Neural cell (in vitro differentiated cells): ENCODE measurements at regions not wholly inside any gene's neighbourhood (a gene's known extent, or its start where the extent isn't known, plus 50 kb on each side); places are given as distances from the start of the nearest gene placed in this dataset.
"Not testable (repeated sequence)": the region's sequence is repeated elsewhere in the genome, so short reads cannot be mapped to it uniquely, and the experiment has no call there.

ENCODE experiments used
- H2AFZ ChIP-seq: fragments of 200-600, 300-800 bp; sonication (generic), shearing (Covaris generic); 2 replicates; pipeline ENCODE4 v1.6.0; 2014; ENCODE audit warnings: low read depth, mild to moderate bottlenecking, antibody characterized with exemption, low read length, moderate library complexity
- H3F3A ChIP-seq: fragments of 200-600 bp; shearing (Covaris generic); 2 replicates; pipeline ENCODE4 v1.6.1; 2016; ENCODE audit warnings: mild to moderate bottlenecking, moderate library complexity, mixed read lengths, antibody characterized with exemption, low read length; ENCODE audit not compliant: insufficient read depth, poor library complexity, severe bottlenecking
- H3K27ac ChIP-seq: fragments of 200-600, 300-800 bp; sonication (generic), shearing (Covaris generic); 2 replicates; pipeline ENCODE4 v1.5.1; 2014; ENCODE audit warnings: mild to moderate bottlenecking, low read length, moderate library complexity
- H3K27me3 ChIP-seq: fragments of 300-800, 200-600 bp; sonication (generic), shearing (Covaris generic); 2 replicates; pipeline ENCODE4 v1.6.0; 2014; ENCODE audit warnings: mild to moderate bottlenecking, low read depth, low read length, moderate library complexity; ENCODE audit not compliant: insufficient read depth
- H3K36me3 ChIP-seq: fragments of 300-800, 200-600 bp; sonication (generic), shearing (Covaris generic); 2 replicates; pipeline ENCODE4 v1.5.1; 2014; ENCODE audit warnings: mild to moderate bottlenecking, antibody characterized with exemption, low read length, moderate library complexity; ENCODE audit not compliant: insufficient read depth
- H3K4me2 ChIP-seq: fragments of 300-800, 200-600 bp; sonication (generic), shearing (Covaris generic); 2 replicates; pipeline ENCODE4 v1.6.0; 2014; ENCODE audit warnings: mild to moderate bottlenecking, low read length
- H3K4me3 ChIP-seq: fragments of 300-800, 200-600 bp; sonication (generic), shearing (Covaris generic); 2 replicates; pipeline ENCODE4 v1.5.1; 2014; ENCODE audit warnings: mild to moderate bottlenecking, low read length, moderate library complexity
- H3K79me2 ChIP-seq: fragments of 200-600 bp; shearing (Covaris generic); replicated peaks from 2 replicates; pipeline ENCODE4 v1.6.0; 2014; ENCODE audit warnings: mild to moderate bottlenecking, low read length, moderate library complexity; ENCODE audit not compliant: insufficient read depth
- H3K9ac ChIP-seq: fragments of 300-800, 200-600 bp; sonication (generic), shearing (Covaris generic); 2 replicates; pipeline ENCODE4 v1.6.1; 2016; ENCODE audit warnings: mild to moderate bottlenecking, low read length, mixed read lengths
- H3K9me2 ChIP-seq: fragments of 200-600 bp; shearing (Covaris generic); 2 replicates; pipeline ENCODE4 v1.6.1; 2016; ENCODE audit warnings: mild to moderate bottlenecking, low read length, mixed read lengths; ENCODE audit not compliant: insufficient read depth
- H3K9me3 ChIP-seq: fragments of 200-600, 300-800 bp; sonication (generic), shearing (Covaris generic); 2 replicates; pipeline ENCODE4 v1.6.1; 2016; ENCODE audit warnings: mild to moderate bottlenecking, mixed run types, low read length, moderate library complexity, mixed read lengths
- H4K20me1 ChIP-seq: fragments of 200-600 bp; shearing (Covaris generic); 2 replicates; pipeline ENCODE4 v1.6.1; 2016; ENCODE audit warnings: mild to moderate bottlenecking, mixed run types; ENCODE audit not compliant: insufficient read depth
- EP300 ChIP-seq: fragments of 450-650 bp; conservative IDR thresholded peaks from 2 replicates; pipeline ENCODE4 v1.6.1; 2014; ENCODE audit warnings: antibody characterized with exemption, mild to moderate bottlenecking, moderate library complexity; ENCODE audit not compliant: poor library complexity, severe bottlenecking

DNA sequence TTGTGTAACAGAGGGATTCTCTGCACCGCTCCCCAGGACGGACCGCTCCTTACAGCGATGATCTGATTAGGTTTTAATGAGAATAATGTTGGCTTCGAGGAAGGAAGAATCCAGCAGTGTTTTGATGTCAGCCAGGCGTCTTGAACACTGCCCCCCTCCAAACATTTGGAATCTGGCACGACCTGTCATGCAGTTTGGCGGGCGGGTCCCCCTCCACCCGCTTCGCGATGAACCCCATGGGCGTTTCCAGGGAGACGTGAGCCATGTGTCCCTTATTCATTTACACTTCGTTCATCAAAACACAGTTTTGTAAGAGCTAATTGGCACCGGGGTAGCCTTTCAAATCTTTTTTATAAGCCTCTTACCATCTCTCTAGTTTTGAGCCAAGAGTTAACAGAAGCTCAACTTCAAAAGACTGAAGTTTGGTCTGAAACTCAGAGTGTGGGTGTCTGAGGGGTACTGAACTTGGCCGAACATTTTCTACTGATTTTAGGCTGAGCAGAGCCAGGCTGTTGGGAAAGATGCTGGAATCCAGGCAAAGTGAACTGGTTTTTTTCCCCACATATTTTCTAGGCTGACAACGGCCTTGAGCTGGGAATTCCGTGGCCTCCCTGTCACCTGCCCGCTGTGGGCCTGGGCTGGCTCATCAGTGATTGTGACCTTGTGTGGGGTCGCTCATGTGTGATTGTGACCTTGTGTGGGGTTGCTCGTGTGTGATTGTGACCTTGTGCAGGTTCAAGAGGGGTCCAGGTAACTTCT is 214.8 kb upstream of the ZNF469 start:
- not testable (repeated sequence) for H3K9ac ChIP-seq, H3K4me2 ChIP-seq, H3K36me3 ChIP-seq, H2AFZ ChIP-seq, H3F3A ChIP-seq, H3K9me2 ChIP-seq, H3K9me3 ChIP-seq, H3K4me3 ChIP-seq, H3K79me2 ChIP-seq, H4K20me1 ChIP-seq, H3K27me3 ChIP-seq, H3K27ac ChIP-seq

DNA sequence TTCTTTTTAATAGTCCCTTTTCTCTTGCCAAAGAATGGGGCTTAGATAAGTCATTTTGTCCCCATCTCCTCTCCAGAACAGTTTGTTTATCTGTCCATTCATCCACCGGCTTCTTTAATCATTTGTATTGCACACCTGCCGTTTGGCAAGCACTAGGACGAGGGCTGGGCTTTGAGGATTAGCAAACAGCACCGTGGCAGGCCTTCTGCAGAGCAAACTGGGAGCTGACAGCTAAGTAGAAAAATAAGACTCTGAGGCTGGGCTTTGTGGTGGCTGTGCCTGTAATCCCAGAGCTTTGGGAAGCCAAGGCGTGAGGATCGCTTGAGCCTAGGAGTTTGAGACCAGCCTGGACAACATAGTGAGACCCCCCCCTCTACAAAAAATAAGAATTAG is 214.2 kb upstream of the ZNF469 start:
- not testable (repeated sequence) for H3K9me2 ChIP-seq, H3K27ac ChIP-seq, H3K9me3 ChIP-seq, H3K4me3 ChIP-seq, H3K4me2 ChIP-seq, H4K20me1 ChIP-seq, H3K9ac ChIP-seq, H3K27me3 ChIP-seq, H3F3A ChIP-seq, H2AFZ ChIP-seq, H3K79me2 ChIP-seq, H3K36me3 ChIP-seq

- H3F3A ChIP-seq, H3K36me3 ChIP-seq, H3K4me2 ChIP-seq, H3K4me3 ChIP-seq, H3K9me2 ChIP-seq, H3K9ac ChIP-seq, H3K79me2 ChIP-seq, H2AFZ ChIP-seq, H4K20me1 ChIP-seq, H3K9me3 ChIP-seq, H3K27ac ChIP-seq, H3K27me3 ChIP-seq: not testable (repeated sequence)
These were observed 213.5 kb upstream of the ZNF469 start for GRCh38 chr16:88169136-88169830.

- not testable (repeated sequence) for H3K27ac ChIP-seq, H3K9ac ChIP-seq, H3K9me2 ChIP-seq, H3K9me3 ChIP-seq, H2AFZ ChIP-seq, H3K4me2 ChIP-seq, H3K4me3 ChIP-seq, H3K79me2 ChIP-seq, H3F3A ChIP-seq, H3K27me3 ChIP-seq, H4K20me1 ChIP-seq, H3K36me3 ChIP-seq
These were observed 213.0 kb upstream of the ZNF469 start for GRCh38 chr16:88169831-88170165.

GRCh38 chr16:88170528-88170991 is 212.2 kb upstream of the ZNF469 start:
- H3K27me3 ChIP-seq: no peaks in the 10 kb centered on the region
- H3K9me3 ChIP-seq: no peaks in the 10 kb centered on the region
- no peaks in the 10 kb centered on the region for H3K79me2 ChIP-seq

GRCh38 chr16:88171126-88171525 is 211.6 kb upstream of the ZNF469 start:
- not testable (repeated sequence) for H3K36me3 ChIP-seq, H3F3A ChIP-seq, H3K4me3 ChIP-seq, H3K9ac ChIP-seq, H2AFZ ChIP-seq, H3K79me2 ChIP-seq, H3K27ac ChIP-seq, H3K9me3 ChIP-seq, H3K4me2 ChIP-seq, H4K20me1 ChIP-seq, H3K9me2 ChIP-seq, H3K27me3 ChIP-seq

More at GRCh38 chr16:88170528-88170991, 212.2 kb upstream of the ZNF469 start:
- H3K27ac ChIP-seq: no peak overlapping the region
- no peak for TF ChIP-seq EP300
- no peaks in the 10 kb centered on the region for H4K20me1 ChIP-seq
- no peak overlapping the region for H3K9ac ChIP-seq
- H2AFZ ChIP-seq: no peak overlapping the region
- no peak overlapping the region for H3K4me3 ChIP-seq
- no peaks in the 10 kb centered on the region for H3K36me3 ChIP-seq
- H3K4me2 ChIP-seq: no peak overlapping the region
- no peaks in the 10 kb centered on the region for H3K9me2 ChIP-seq
- no peaks in the 10 kb centered on the region for H3F3A ChIP-seq

GRCh38 chr16:88176184-88176583 is 206.6 kb upstream of the ZNF469 start:
- not testable (repeated sequence) for H3K9me2 ChIP-seq, H3K4me2 ChIP-seq, H3K36me3 ChIP-seq, H2AFZ ChIP-seq, H3K27ac ChIP-seq, H3K9me3 ChIP-seq, H4K20me1 ChIP-seq, H3K9ac ChIP-seq, H3K79me2 ChIP-seq, H3K4me3 ChIP-seq, H3F3A ChIP-seq, H3K27me3 ChIP-seq
